ENCODE measurements at regions not wholly inside any gene's neighbourhood (a gene's known extent, or its start where the extent isn't known, plus 50 kb on each side); places are given as distances from the start of the nearest gene placed in this dataset.
A peak's percentile ranks its signal among the peaks of the same experiment; 100 is the strongest.

- no peak for DNase-seq (ENCODE audit: extremely low read depth in 1 of 11, low read depth in 9 of 11, low spot score in 4 of 11)
Observed at GRCh38 chr3:66165660-66166059, 55.1 kb upstream of the SLC25A26 start.

- DNase-seq (ENCODE audit: extremely low read depth in 1 of 11, low read depth in 9 of 11, low spot score in 4 of 11), result no peak
Observed at GRCh38 chr3:66164155-66164554, 56.6 kb upstream of the SLC25A26 start.

GRCh38 chr3:66163222-66163621, 57.6 kb upstream of the SLC25A26 start:
- no peak for DNase-seq (ENCODE audit: extremely low read depth in 1 of 11, low read depth in 9 of 11, low spot score in 4 of 11)

GRCh38 chr3:66162766-66163165, 58.0 kb upstream of the SLC25A26 start:
- DNase-seq (ENCODE audit: extremely low read depth in 1 of 11, low read depth in 9 of 11, low spot score in 4 of 11), result no peak

GRCh38 chr3:66158933-66159683, 61.7 kb upstream of the SLC25A26 start:
- no peak for DNase-seq (ENCODE audit: extremely low read depth in 1 of 11, low read depth in 9 of 11, low spot score in 4 of 11)

- no peak for DNase-seq (ENCODE audit: extremely low read depth in 1 of 11, low read depth in 9 of 11, low spot score in 4 of 11)
Observed at GRCh38 chr3:66154444-66154861, 66.3 kb upstream of the SLC25A26 start.

GRCh38 chr3:66153481-66154443, 67.0 kb upstream of the SLC25A26 start:
- DNase-seq (ENCODE audit: extremely low read depth in 1 of 11, low read depth in 9 of 11, low spot score in 4 of 11), result peak in 3 of 11 donors; percentile 16 to 35 (median 31)

- no peak for DNase-seq (ENCODE audit: extremely low read depth in 1 of 11, low read depth in 9 of 11, low spot score in 4 of 11)
Observed at GRCh38 chr3:66152336-66152735, 68.5 kb upstream of the SLC25A26 start.

GRCh38 chr3:66150977-66151376, 69.8 kb upstream of the SLC25A26 start:
- no peak for DNase-seq (ENCODE audit: extremely low read depth in 1 of 11, low read depth in 9 of 11, low spot score in 4 of 11)

GRCh38 chr3:66149269-66149668, 71.5 kb upstream of the SLC25A26 start:
- DNase-seq (ENCODE audit: extremely low read depth in 1 of 11, low read depth in 9 of 11, low spot score in 4 of 11), result no peak

- DNase-seq (ENCODE audit: extremely low read depth in 1 of 11, low read depth in 9 of 11, low spot score in 4 of 11), result no peak
Observed at GRCh38 chr3:66145408-66145733, 75.4 kb upstream of the SLC25A26 start.

- peak in 4 of 11 donors; percentile 24 to 55 (median 31) for DNase-seq (ENCODE audit: extremely low read depth in 1 of 11, low read depth in 9 of 11, low spot score in 4 of 11)
Observed at GRCh38 chr3:66144568-66145407, 76.0 kb upstream of the SLC25A26 start.

GRCh38 chr3:66142079-66142478, 78.7 kb upstream of the SLC25A26 start:
- DNase-seq (ENCODE audit: extremely low read depth in 1 of 11, low read depth in 9 of 11, low spot score in 4 of 11), result no peak

GRCh38 chr3:66140743-66141372, 79.9 kb upstream of the SLC25A26 start:
- DNase-seq (ENCODE audit: extremely low read depth in 1 of 11, low read depth in 9 of 11, low spot score in 4 of 11), result no peak

GRCh38 chr3:66140106-66140505, 80.7 kb upstream of the SLC25A26 start:
- DNase-seq (ENCODE audit: extremely low read depth in 1 of 11, low read depth in 9 of 11, low spot score in 4 of 11), result no peak

GRCh38 chr3:66139415-66139814, 81.4 kb upstream of the SLC25A26 start:
- DNase-seq (ENCODE audit: extremely low read depth in 1 of 11, low read depth in 9 of 11, low spot score in 4 of 11), result no peak

GRCh38 chr3:66138336-66139313, 82.2 kb upstream of the SLC25A26 start:
- DNase-seq (ENCODE audit: extremely low read depth in 1 of 11, low read depth in 9 of 11, low spot score in 4 of 11), result peak in 2 of 11 donors; percentile 66 to 72

GRCh38 chr3:66136597-66136996, 84.2 kb upstream of the SLC25A26 start:
- no peak for DNase-seq (ENCODE audit: extremely low read depth in 1 of 11, low read depth in 9 of 11, low spot score in 4 of 11)

All from renal cortex interstitium (tissue), 11 donors.